Epithelial cell of esophagus (primary cell): ENCODE measurements at regions not wholly inside any gene's neighbourhood (a gene's known extent, or its start where the extent isn't known, plus 50 kb on each side); places are given as distances from the start of the nearest gene placed in this dataset.

Experiments
- DNase-seq: peaks from one replicate; pipeline ENCODE4 v3.0.0; 2010; ENCODE audit warnings: low read depth
- H3K4me3 ChIP-seq: 2 replicates; pipeline ENCODE4 v1.5.1; 2011; ENCODE audit warnings: mild to moderate bottlenecking, low read length, control low read depth
- TF ChIP-seq, protein P1 (sequence below): IDR thresholded peaks from 2 replicates; pipeline ENCODE4 v1.5.1; 2011; ENCODE audit warnings: low read depth, mild to moderate bottlenecking, low read length, control low read depth, inconsistent platforms; ENCODE audit not compliant: insufficient read depth; ENCODE audit errors: missing control alignments

- no peak overlapping the region for H3K4me3 ChIP-seq
- TF ChIP-seq, protein P1, sequence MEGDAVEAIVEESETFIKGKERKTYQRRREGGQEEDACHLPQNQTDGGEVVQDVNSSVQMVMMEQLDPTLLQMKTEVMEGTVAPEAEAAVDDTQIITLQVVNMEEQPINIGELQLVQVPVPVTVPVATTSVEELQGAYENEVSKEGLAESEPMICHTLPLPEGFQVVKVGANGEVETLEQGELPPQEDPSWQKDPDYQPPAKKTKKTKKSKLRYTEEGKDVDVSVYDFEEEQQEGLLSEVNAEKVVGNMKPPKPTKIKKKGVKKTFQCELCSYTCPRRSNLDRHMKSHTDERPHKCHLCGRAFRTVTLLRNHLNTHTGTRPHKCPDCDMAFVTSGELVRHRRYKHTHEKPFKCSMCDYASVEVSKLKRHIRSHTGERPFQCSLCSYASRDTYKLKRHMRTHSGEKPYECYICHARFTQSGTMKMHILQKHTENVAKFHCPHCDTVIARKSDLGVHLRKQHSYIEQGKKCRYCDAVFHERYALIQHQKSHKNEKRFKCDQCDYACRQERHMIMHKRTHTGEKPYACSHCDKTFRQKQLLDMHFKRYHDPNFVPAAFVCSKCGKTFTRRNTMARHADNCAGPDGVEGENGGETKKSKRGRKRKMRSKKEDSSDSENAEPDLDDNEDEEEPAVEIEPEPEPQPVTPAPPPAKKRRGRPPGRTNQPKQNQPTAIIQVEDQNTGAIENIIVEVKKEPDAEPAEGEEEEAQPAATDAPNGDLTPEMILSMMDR = no peak
- DNase-seq = no peak
Observed at GRCh38 chr11:116394022-116394421, 378.8 kb downstream of the BUD13 start.

GRCh38 chr11:116390963-116391362 is 381.8 kb downstream of the BUD13 start:
- H3K4me3 ChIP-seq = no peak overlapping the region
- TF ChIP-seq, protein P1 = no peak
- DNase-seq = no peak

GRCh38 chr11:116388146-116388545 is 384.6 kb downstream of the BUD13 start:
- TF ChIP-seq, protein P1 = no peak
- no peak overlapping the region for H3K4me3 ChIP-seq
- no peak for DNase-seq

GRCh38 chr11:116387641-116388040 is 385.1 kb downstream of the BUD13 start:
- no peak for DNase-seq
- no peak overlapping the region for H3K4me3 ChIP-seq
- TF ChIP-seq, protein P1 = no peak

- peak; percentile 10 for DNase-seq
- TF ChIP-seq, protein P1 = no peak
- no peak overlapping the region for H3K4me3 ChIP-seq
Observed at GRCh38 chr11:116386118-116386699, 386.6 kb downstream of the BUD13 start.

GRCh38 chr11:116384876-116385275 is 387.9 kb downstream of the BUD13 start:
- TF ChIP-seq, protein P1 = no peak
- no peak overlapping the region for H3K4me3 ChIP-seq
- DNase-seq = no peak

DNA sequence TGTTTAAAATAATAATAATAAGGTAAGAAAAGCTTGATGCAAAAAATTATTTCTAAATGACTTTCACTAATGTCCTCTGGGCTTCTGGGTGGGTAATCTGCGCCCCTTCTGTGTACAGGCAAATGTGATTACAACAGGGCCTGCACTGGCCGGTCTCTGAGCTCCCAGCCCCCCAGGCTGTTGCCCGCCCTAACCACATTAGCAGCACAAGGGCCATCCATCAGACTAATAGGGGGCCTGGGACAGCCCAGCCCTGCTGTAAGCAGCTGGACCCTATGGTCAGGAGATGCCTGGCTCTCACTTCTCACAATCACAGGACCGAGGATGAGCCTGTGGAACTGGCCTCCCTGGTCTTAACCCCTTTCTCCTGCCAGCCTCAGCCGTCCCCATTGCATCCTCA is 388.4 kb downstream of the BUD13 start:
- DNase-seq = no peak
- H3K4me3 ChIP-seq = no peak overlapping the region
- TF ChIP-seq, protein P1 = no peak
